ENCODE measurements at regions not wholly inside any gene's neighbourhood (a gene's known extent, or its start where the extent isn't known, plus 50 kb on each side); places are given as distances from the start of the nearest gene placed in this dataset.

DNA sequence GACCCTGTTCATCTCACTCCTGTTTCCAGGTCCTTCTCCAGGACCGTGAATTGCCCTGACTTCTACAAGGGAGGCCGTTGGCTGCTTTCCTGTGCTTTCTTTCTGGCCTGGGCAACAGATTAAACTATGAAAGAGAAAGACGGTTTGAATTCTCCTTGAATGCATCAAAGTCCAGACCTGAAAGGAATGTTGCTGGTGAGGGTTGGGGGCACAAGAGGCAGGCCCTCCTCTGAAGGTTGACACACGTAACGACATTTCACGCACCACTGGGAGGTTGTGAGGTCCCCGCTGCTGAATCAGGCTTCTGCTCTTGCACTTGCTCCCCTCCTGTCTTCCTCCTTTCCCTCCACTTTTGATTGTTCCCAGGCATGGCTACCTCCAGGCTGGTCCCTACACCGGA is 141.9 kb downstream of the CYRIA start:
- Histone ChIP-seq H3K27ac (no peak overlapping the region), H3K9me3 (no peaks in the 10 kb centered on the region), H3K4me3 (no peak overlapping the region), H3K36me3 (no peaks in the 10 kb centered on the region), H3K4me1 (no peaks in the 10 kb centered on the region), H3K27me3 (peaks cover 4% of the 10 kb centered on the region)
- no peak for ATAC-seq
- 77 to 93% methylated on average over 5 to 8 of the region's 8 CpGs for WGBS, 2 donors (ENCODE audit: low coverage in 1 of 2)
- TF ChIP-seq CTCF (IDR thresholded peaks at IDR 0.05) (no peak), POLR2A (IDR thresholded peaks at IDR 0.05) (no peak), EP300 (IDR thresholded peaks at IDR 0.05) (no peak), POLR2AphosphoS5 (IDR thresholded peaks at IDR 0.05) (no peak)

DNA sequence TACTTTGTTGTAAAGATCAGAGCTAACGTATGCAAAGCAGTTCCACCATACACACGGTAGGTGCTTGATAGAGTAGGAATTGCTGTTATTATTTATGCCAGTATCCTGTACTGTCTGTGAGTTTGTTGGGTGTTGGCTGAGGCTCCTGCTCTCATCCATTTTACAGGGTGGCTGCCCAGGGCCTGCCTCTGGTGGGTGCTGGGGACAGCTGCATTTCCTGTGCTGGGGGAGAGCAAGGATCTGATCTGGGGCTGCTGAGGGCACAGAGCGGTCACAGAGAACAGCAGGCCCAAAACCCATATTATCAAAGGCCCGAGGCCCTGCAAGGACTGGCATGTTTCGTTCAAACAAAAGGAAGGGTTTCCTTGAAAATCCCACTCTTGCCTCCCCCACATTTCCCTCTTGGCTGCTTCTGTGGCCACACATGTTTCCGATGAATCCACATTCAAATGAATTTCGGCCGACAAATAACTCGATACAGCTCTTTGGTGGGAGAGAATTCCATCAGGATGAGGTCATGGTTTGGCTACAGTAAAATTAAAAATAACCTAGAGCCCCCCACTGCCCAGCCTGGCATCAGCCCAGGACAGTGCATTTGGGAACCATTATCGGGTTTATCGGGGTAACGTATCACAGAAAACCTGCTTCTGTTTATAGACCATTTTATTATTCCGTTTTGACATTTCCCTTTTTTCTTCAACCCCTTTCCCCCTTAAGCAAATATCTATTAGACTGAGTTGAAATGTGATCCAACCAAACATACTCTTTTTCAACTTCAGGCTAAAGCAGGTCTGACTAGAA is 143.4 kb downstream of the CYRIA start:
- TF ChIP-seq EP300 (IDR thresholded peaks at IDR 0.05) (no peak), POLR2A (IDR thresholded peaks at IDR 0.05) (no peak), POLR2AphosphoS5 (IDR thresholded peaks at IDR 0.05) (no peak), CTCF (IDR thresholded peaks at IDR 0.05) (no peak)
- Histone ChIP-seq H3K27ac (no peak overlapping the region), H3K9me3 (no peaks in the 10 kb centered on the region), H3K27me3 (peaks cover 13% of the 10 kb centered on the region), H3K36me3 (no peaks in the 10 kb centered on the region), H3K4me1 (no peaks in the 10 kb centered on the region), H3K4me3 (no peak overlapping the region)
- no peak for ATAC-seq
- WGBS, 2 donors (ENCODE audit: low coverage in 1 of 2) = 39 to 52% methylated on average over 8 to 11 of the region's 13 CpGs

DNA sequence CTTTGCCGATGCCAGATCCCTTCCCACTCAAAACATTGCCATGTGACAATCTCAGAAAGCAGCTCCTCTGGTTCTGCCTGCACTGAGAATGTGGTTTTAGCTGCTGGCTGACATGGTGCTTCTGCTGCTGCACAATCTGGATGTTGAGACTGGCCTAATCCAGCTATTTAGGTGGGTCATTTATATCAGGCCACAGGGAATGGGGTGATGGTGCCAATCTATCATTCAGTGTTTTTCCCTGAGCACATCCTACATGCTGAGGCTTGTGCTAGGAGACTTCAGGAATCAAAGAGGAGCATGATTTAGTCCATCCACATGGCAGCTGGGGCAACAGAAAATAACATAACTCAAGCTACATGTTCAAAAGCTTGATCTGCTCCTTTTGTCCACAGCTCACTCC is 144.7 kb downstream of the CYRIA start:
- no peak overlapping the region for H3K27ac ChIP-seq
- H3K4me1 ChIP-seq = no peaks in the 10 kb centered on the region
- no peaks in the 10 kb centered on the region for H3K9me3 ChIP-seq
- WGBS, 2 donors (ENCODE audit: low coverage in 1 of 2) = 0% methylated on average over 1 of the region's 1 CpG; no CpG with 5 or more reads in 1 of the 2 donors
- TF ChIP-seq EP300 (IDR thresholded peaks at IDR 0.05) (no peak), CTCF (IDR thresholded peaks at IDR 0.05) (no peak), POLR2A (IDR thresholded peaks at IDR 0.05) (no peak), POLR2AphosphoS5 (IDR thresholded peaks at IDR 0.05) (no peak)
- H3K36me3 ChIP-seq = no peaks in the 10 kb centered on the region
- H3K4me3 ChIP-seq = no peak overlapping the region
- peaks cover 13% of the 10 kb centered on the region for H3K27me3 ChIP-seq
- ATAC-seq = no peak

DNA sequence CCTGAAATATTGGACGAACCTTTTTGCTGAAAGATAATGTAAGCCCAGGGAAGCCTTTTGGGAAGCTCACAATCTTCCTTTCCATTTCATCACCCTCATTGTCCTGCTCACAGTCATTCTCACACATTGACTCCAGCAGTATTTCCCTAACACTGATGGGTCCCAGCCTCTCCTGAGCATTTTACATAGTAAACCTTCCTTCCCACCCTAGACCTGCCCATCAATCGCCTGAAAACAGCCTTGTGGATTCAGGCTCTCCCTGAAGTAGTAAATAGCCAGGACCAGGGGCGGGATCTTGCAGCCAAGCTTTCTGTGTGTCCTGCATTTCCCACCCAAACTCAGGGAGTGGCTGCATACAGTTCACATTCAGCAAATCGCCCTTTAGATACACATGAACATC is 149.9 kb downstream of the CYRIA start:
- peaks cover 33% of the 10 kb centered on the region for H3K27me3 ChIP-seq
- H3K9me3 ChIP-seq = no peaks in the 10 kb centered on the region
- H3K27ac ChIP-seq = no peak overlapping the region
- no peak for TF ChIP-seq POLR2A (IDR thresholded peaks at IDR 0.05)
- no peak for TF ChIP-seq CTCF (IDR thresholded peaks at IDR 0.05)
- TF ChIP-seq POLR2AphosphoS5 (IDR thresholded peaks at IDR 0.05) = no peak
- no peak for TF ChIP-seq EP300 (IDR thresholded peaks at IDR 0.05)
- no peak for ATAC-seq
- WGBS, 2 donors (ENCODE audit: low coverage in 1 of 2) = 77 to 86% methylated on average over 1 to 3 of the region's 4 CpGs
- no peaks in the 10 kb centered on the region for H3K4me1 ChIP-seq
- H3K36me3 ChIP-seq = no peaks in the 10 kb centered on the region
- no peak overlapping the region for H3K4me3 ChIP-seq

GRCh38 chr2:16513626-16514025 is 152.0 kb downstream of the CYRIA start:
- H3K4me3 ChIP-seq = no peak overlapping the region
- H3K4me1 ChIP-seq = no peaks in the 10 kb centered on the region
- no peaks in the 10 kb centered on the region for H3K36me3 ChIP-seq
- peaks cover 50% of the 10 kb centered on the region for H3K27me3 ChIP-seq
- no peaks in the 10 kb centered on the region for H3K9me3 ChIP-seq
- 62 to 71% methylated on average over 2 of the region's 2 CpGs for WGBS, 2 donors (ENCODE audit: low coverage in 1 of 2)
- no peak for ATAC-seq
- H3K27ac ChIP-seq = no peak overlapping the region
- TF ChIP-seq POLR2AphosphoS5 (IDR thresholded peaks at IDR 0.05) = no peak
- no peak for TF ChIP-seq EP300 (IDR thresholded peaks at IDR 0.05)
- no peak for TF ChIP-seq CTCF (IDR thresholded peaks at IDR 0.05)
- TF ChIP-seq POLR2A (IDR thresholded peaks at IDR 0.05) = no peak

Data from gastroesophageal sphincter (tissue), 4 donors.